Prostate gland (tissue), 2 donors: ENCODE measurements at regions not wholly inside any gene's neighbourhood (a gene's known extent, or its start where the extent isn't known, plus 50 kb on each side); places are given as distances from the start of the nearest gene placed in this dataset.

Experiments used
- POLR2A ChIP-seq: fragments of 450-650 bp; IDR thresholded peaks from one replicate; pipeline ENCODE4 v1.6.1; 2016; ENCODE audit warnings: antibody characterized with exemption, mild to moderate bottlenecking
- TF ChIP-seq, protein P1 (sequence below), 4 experiments: fragments of 200-600 bp in 2 of 4; fragments of 450-650 bp in 2 of 4; sonication (generic) in 2 of 4; IDR thresholded peaks; 1 replicate in 3 of 4; 2 replicates in 1 of 4; pipeline ENCODE4 v1.5.1; 2016 to 2019; ENCODE audit warnings: antibody characterized with exemption in 4 of 4, mild to moderate bottlenecking in 2 of 4, moderate library complexity in 2 of 4

DNA sequence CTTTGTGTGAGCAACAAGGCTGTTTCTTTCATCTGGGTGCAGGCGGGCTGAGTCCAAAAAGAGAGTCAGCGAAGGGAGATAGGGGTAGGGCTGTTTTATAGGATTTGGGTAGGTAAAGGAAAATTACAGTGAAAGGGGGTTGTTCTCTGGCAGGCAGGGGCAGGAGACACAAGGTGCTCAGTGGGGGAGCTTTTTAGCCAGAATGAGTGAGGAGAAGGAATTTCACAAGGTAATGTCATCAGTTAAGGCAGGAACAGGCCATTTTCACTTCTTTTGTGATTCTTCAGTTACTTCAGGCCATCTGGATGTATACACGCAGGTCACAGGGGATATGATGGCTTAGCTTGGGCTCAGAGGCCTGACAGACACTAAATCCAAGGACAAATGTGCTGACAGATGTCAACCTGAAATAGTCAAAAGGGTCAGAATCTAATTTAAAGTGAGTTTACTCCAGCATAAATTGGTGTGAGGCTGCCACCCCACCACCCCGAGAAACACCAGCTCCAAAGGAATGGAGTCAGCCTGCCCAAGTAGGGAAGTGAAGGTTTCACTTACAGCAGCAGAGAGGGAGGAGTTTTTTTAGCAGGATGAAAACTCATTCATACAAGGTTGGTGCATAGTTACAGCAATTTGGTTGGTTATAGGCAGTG, 560.0 kb upstream of the CDH4 start:
- TF ChIP-seq POLR2A: no peak
- TF ChIP-seq, protein P1, sequence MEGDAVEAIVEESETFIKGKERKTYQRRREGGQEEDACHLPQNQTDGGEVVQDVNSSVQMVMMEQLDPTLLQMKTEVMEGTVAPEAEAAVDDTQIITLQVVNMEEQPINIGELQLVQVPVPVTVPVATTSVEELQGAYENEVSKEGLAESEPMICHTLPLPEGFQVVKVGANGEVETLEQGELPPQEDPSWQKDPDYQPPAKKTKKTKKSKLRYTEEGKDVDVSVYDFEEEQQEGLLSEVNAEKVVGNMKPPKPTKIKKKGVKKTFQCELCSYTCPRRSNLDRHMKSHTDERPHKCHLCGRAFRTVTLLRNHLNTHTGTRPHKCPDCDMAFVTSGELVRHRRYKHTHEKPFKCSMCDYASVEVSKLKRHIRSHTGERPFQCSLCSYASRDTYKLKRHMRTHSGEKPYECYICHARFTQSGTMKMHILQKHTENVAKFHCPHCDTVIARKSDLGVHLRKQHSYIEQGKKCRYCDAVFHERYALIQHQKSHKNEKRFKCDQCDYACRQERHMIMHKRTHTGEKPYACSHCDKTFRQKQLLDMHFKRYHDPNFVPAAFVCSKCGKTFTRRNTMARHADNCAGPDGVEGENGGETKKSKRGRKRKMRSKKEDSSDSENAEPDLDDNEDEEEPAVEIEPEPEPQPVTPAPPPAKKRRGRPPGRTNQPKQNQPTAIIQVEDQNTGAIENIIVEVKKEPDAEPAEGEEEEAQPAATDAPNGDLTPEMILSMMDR (IDR thresholded peaks at IDR 0.05): no peak
